ENCODE measurements at regions not wholly inside any gene's neighbourhood (a gene's known extent, or its start where the extent isn't known, plus 50 kb on each side); places are given as distances from the start of the nearest gene placed in this dataset.

GRCh38 chr13:55788548-55788947 lies 1352.2 kb upstream of the PRR20A start:
- Histone ChIP-seq H3K4me2 (ENCODE audit: extremely low read depth, insufficient read depth, low read length) (no peak overlapping the region), H3K4me3 (replicated peaks in 1 of 4; ENCODE audit: control extremely low read depth in 1 of 4, insufficient read depth in 1 of 4, low read depth in 3 of 4, low read length in 4 of 4) (no peak overlapping the region), H3K27me3 (ENCODE audit: control insufficient read depth, insufficient read depth, low read length) (no peaks in the 10 kb centered on the region), H3K27ac (ENCODE audit: insufficient read depth, low read length) (no peak overlapping the region), H2AFZ (ENCODE audit: low read length) (no peak overlapping the region), H3K9me3 (ENCODE audit: control insufficient read depth, insufficient read depth, low read depth, low read length) (no peaks in the 10 kb centered on the region), H3K79me2 (ENCODE audit: control insufficient read depth, insufficient read depth, low read length) (no peaks in the 10 kb centered on the region), H3K4me1 (ENCODE audit: control insufficient read depth, extremely low read depth, insufficient read depth, low read length) (no peaks in the 10 kb centered on the region), H4K20me1 (ENCODE audit: control insufficient read depth, extremely low read depth, insufficient read depth, low read length) (no peaks in the 10 kb centered on the region), H3K9ac (ENCODE audit: insufficient read depth, low read length) (no peak overlapping the region), H3K36me3 (ENCODE audit: control insufficient read depth, insufficient read depth, low read length) (no peaks in the 10 kb centered on the region)
- no peak for DNase-seq (ENCODE audit: low read depth in 2 of 2)
- no peak for TF ChIP-seq EZH2 (IDR thresholded peaks at IDR 0.05; ENCODE audit: low read length, missing control alignments)
- no peak for TF ChIP-seq CTCF (conservative IDR thresholded peaks at IDR 0.05 in 1 of 2, IDR thresholded peaks at IDR 0.05 in 1 of 2; ENCODE audit: low read depth in 1 of 2, low read length in 2 of 2)

- Histone ChIP-seq H3K27me3 (ENCODE audit: control insufficient read depth, insufficient read depth, low read length) (no peaks in the 10 kb centered on the region), H3K36me3 (ENCODE audit: control insufficient read depth, insufficient read depth, low read length) (no peaks in the 10 kb centered on the region), H3K27ac (ENCODE audit: insufficient read depth, low read length) (no peak overlapping the region), H4K20me1 (ENCODE audit: control insufficient read depth, extremely low read depth, insufficient read depth, low read length) (no peaks in the 10 kb centered on the region), H3K4me3 (replicated peaks in 1 of 4; ENCODE audit: control extremely low read depth in 1 of 4, insufficient read depth in 1 of 4, low read depth in 3 of 4, low read length in 4 of 4) (no peak overlapping the region), H3K9me3 (ENCODE audit: control insufficient read depth, insufficient read depth, low read depth, low read length) (no peaks in the 10 kb centered on the region), H3K79me2 (ENCODE audit: control insufficient read depth, insufficient read depth, low read length) (no peaks in the 10 kb centered on the region), H3K4me1 (ENCODE audit: control insufficient read depth, extremely low read depth, insufficient read depth, low read length) (no peaks in the 10 kb centered on the region), H2AFZ (ENCODE audit: low read length) (no peak overlapping the region), H3K9ac (ENCODE audit: insufficient read depth, low read length) (no peak overlapping the region), H3K4me2 (ENCODE audit: extremely low read depth, insufficient read depth, low read length) (no peak overlapping the region)
- no peak for DNase-seq (ENCODE audit: low read depth in 2 of 2)
- no peak for TF ChIP-seq CTCF (conservative IDR thresholded peaks at IDR 0.05 in 1 of 2, IDR thresholded peaks at IDR 0.05 in 1 of 2; ENCODE audit: low read depth in 1 of 2, low read length in 2 of 2)
Observed at GRCh38 chr13:55792544-55793193, 1348.0 kb upstream of the PRR20A start.

GRCh38 chr13:55815458-55816033 lies 1325.2 kb upstream of the PRR20A start:
- Histone ChIP-seq H3K9me3 (ENCODE audit: control insufficient read depth, insufficient read depth, low read depth, low read length) (no peaks in the 10 kb centered on the region), H3K27ac (ENCODE audit: insufficient read depth, low read length) (no peak overlapping the region), H3K27me3 (ENCODE audit: control insufficient read depth, insufficient read depth, low read length) (no peaks in the 10 kb centered on the region), H3K4me3 (replicated peaks in 1 of 4; ENCODE audit: control extremely low read depth in 1 of 4, insufficient read depth in 1 of 4, low read depth in 3 of 4, low read length in 4 of 4) (no peak overlapping the region), H2AFZ (ENCODE audit: low read length) (no peak overlapping the region), H3K79me2 (ENCODE audit: control insufficient read depth, insufficient read depth, low read length) (no peaks in the 10 kb centered on the region), H3K4me2 (ENCODE audit: extremely low read depth, insufficient read depth, low read length) (no peak overlapping the region), H3K9ac (ENCODE audit: insufficient read depth, low read length) (no peak overlapping the region), H3K4me1 (ENCODE audit: control insufficient read depth, extremely low read depth, insufficient read depth, low read length) (no peaks in the 10 kb centered on the region), H4K20me1 (ENCODE audit: control insufficient read depth, extremely low read depth, insufficient read depth, low read length) (no peaks in the 10 kb centered on the region), H3K36me3 (ENCODE audit: control insufficient read depth, insufficient read depth, low read length) (no peaks in the 10 kb centered on the region)
- DNase-seq (ENCODE audit: low read depth in 2 of 2), result no peak
- TF ChIP-seq CTCF (conservative IDR thresholded peaks at IDR 0.05 in 1 of 2, IDR thresholded peaks at IDR 0.05 in 1 of 2; ENCODE audit: low read depth in 1 of 2, low read length in 2 of 2), result no peak
- no peak for TF ChIP-seq EZH2 (IDR thresholded peaks at IDR 0.05; ENCODE audit: low read length, missing control alignments)
